ENCODE measurements at regions not wholly inside any gene's neighbourhood (a gene's known extent, or its start where the extent isn't known, plus 50 kb on each side); places are given as distances from the start of the nearest gene placed in this dataset.

DNA sequence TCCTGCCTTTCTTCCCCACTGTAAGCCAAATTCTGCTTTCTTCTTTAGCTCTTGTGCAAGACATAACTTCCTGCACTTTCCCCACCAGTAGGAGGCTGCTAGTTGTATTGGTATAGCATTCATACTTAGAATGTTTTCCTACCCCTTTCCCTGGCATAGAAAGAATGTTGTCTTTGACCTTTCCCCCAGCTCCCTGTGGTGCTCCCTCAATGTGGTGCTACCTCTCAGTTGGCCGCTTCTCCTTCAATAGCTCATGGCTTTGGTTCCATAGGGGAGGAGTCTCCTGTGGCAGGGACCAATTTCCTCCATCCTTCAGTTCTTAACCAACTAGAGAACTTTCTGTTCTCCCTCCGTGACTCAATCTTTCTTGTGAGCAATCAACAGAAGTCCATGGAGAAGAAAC lies 67.5 kb upstream of the AKAP13 start:
- H3K23ac ChIP-seq (ENCODE audit: low read depth, low read length) = peak overlapping the region; percentile 71
- H3K56ac ChIP-seq (ENCODE audit: extremely low read depth, insufficient read depth, low read length) = no peak overlapping the region; the same call in 1 of the 2 replicates
- H3K4me2 ChIP-seq (ENCODE audit: low read depth, low read length) = peak overlapping the region; percentile 27; the same call in 1 of the 2 replicates
- peaks cover 17% of the 10 kb centered on the region for H3K4me1 ChIP-seq (ENCODE audit: control insufficient read depth, insufficient read depth, low read length)
- H3K27ac ChIP-seq (ENCODE audit: insufficient read depth, low read length) = peak overlapping the region; percentile 31
- no peak overlapping the region for H2AK9ac ChIP-seq (replicated peaks; ENCODE audit: low read depth, low read length, poor library complexity)
- H3K79me1 ChIP-seq (ENCODE audit: low read depth in 1 of 2, low read length in 2 of 2) = peaks cover 0 to 14% of the 10 kb centered on the region in 2 experiments; a peak in 1 of 4 replicates
- peak overlapping the region; percentile 50 for H2AFZ ChIP-seq (replicated peaks; ENCODE audit: low read length, poor library complexity)
- in situ Hi-C loops (cut with MboI; ENCODE audit: low sequenced_read_pairs) = no loop called here
- DNase-seq (peak; percentile 53), ATAC-seq (ENCODE audit: low read depth) (peak; percentile 50)
- peak overlapping the region; percentile 50; the same call in 1 of the 2 replicates for H3K18ac ChIP-seq (ENCODE audit: low read depth, low read length)
- dilution Hi-C loops (cut with HindIII; ENCODE audit: low sequenced_read_pairs, unreplicated experiment) = no loop called here
- peak overlapping the region; percentile 86 for H3K4ac ChIP-seq (ENCODE audit: low read depth, low read length)
- no peaks in the 10 kb centered on the region for H3K36me3 ChIP-seq (ENCODE audit: control insufficient read depth, insufficient read depth, low read length)
- H3K9me1 ChIP-seq (ENCODE audit: insufficient read depth, low read length) = peaks cover 19% of the 10 kb centered on the region
- H4K91ac ChIP-seq (ENCODE audit: insufficient read depth, low read depth, low read length) = peak overlapping the region; percentile 69
- ChIA-PET POLR2A (ENCODE audit: unreplicated experiment) (no interaction called here), CTCF (interaction anchor here (1.1 to 1.6 kb wide), 5 partner anchors 14 to 104 kb away, joined by 3 to 7 read pairs (median 3); no protein-coding TSS in a partner anchor)
- intact Hi-C loops (cut with micrococcal nuclease) = loop anchor here (5.0 kb wide), 1 partner anchor 169 kb away; no protein-coding TSS in a partner anchor
- H3K14ac ChIP-seq (replicated peaks; ENCODE audit: low read depth, low read length) = peak overlapping the region; percentile 79
- peak overlapping the region; percentile 89 for H2BK20ac ChIP-seq (ENCODE audit: low read depth, low read length)
- peak overlapping the region; percentile 78 for H2BK5ac ChIP-seq (ENCODE audit: low read depth, low read length, poor library complexity, severe bottlenecking)
- peak overlapping the region; percentile 94 for H2BK120ac ChIP-seq (ENCODE audit: low read depth, low read length)
- H4K8ac ChIP-seq (ENCODE audit: low read depth in 2 of 2, low read length in 2 of 2) = peak overlapping the region; percentile 7 to 45
- H2BK15ac ChIP-seq (ENCODE audit: low read depth, low read length) = peak overlapping the region; percentile 39; the same call in 2 of the 3 replicates
- no TSS peak for BruUV-seq (replicated peaks)
- TF ChIP-seq, protein P1, sequence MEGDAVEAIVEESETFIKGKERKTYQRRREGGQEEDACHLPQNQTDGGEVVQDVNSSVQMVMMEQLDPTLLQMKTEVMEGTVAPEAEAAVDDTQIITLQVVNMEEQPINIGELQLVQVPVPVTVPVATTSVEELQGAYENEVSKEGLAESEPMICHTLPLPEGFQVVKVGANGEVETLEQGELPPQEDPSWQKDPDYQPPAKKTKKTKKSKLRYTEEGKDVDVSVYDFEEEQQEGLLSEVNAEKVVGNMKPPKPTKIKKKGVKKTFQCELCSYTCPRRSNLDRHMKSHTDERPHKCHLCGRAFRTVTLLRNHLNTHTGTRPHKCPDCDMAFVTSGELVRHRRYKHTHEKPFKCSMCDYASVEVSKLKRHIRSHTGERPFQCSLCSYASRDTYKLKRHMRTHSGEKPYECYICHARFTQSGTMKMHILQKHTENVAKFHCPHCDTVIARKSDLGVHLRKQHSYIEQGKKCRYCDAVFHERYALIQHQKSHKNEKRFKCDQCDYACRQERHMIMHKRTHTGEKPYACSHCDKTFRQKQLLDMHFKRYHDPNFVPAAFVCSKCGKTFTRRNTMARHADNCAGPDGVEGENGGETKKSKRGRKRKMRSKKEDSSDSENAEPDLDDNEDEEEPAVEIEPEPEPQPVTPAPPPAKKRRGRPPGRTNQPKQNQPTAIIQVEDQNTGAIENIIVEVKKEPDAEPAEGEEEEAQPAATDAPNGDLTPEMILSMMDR (conservative IDR thresholded peaks at IDR 0.05; ENCODE audit: low read depth, low read length) = peak; percentile 27; the same call in 1 of the 2 replicates
- TF ChIP-seq, protein P2, sequence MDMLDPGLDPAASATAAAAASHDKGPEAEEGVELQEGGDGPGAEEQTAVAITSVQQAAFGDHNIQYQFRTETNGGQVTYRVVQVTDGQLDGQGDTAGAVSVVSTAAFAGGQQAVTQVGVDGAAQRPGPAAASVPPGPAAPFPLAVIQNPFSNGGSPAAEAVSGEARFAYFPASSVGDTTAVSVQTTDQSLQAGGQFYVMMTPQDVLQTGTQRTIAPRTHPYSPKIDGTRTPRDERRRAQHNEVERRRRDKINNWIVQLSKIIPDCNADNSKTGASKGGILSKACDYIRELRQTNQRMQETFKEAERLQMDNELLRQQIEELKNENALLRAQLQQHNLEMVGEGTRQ (IDR thresholded peaks at IDR 0.05; ENCODE audit: low read depth, low read length) = no peak
- TF ChIP-seq CEBPB (IDR thresholded peaks at IDR 0.05; ENCODE audit: low read depth, low read length) = peak; percentile 81
- H3K27me3 ChIP-seq (ENCODE audit: control insufficient read depth, insufficient read depth, low read length) = no peaks in the 10 kb centered on the region
- peak overlapping the region; percentile 13; the same call in 1 of the 2 replicates for H4K5ac ChIP-seq (ENCODE audit: low read depth, low read length)
- no peaks in the 10 kb centered on the region; the same call in 1 of the 2 replicates for H4K20me1 ChIP-seq (ENCODE audit: insufficient read depth, low read length)
- no CpG with 5 or more reads among the region's 2 CpGs for WGBS, 2 experiments (ENCODE audit: extremely low coverage in 2 of 2, insufficient read length in 1 of 2)
- no peak overlapping the region for H3K4me3 ChIP-seq (ENCODE audit: insufficient read depth, low read depth, low read length)
- H2AK5ac ChIP-seq (ENCODE audit: low read depth, low read length) = peak overlapping the region; percentile 69
- H3K9ac ChIP-seq (ENCODE audit: low read depth, low read length) = no peak overlapping the region
- H3K9me3 ChIP-seq (ENCODE audit: control insufficient read depth, insufficient read depth, low read length) = no peaks in the 10 kb centered on the region

Data from IMR-90 (cell line).